Gastroesophageal sphincter (tissue), 4 donors: ENCODE measurements at regions not wholly inside any gene's neighbourhood (a gene's known extent, or its start where the extent isn't known, plus 50 kb on each side); places are given as distances from the start of the nearest gene placed in this dataset.

ENCODE experiments used
- ATAC-seq: fragments of 150-250 bp; one replicate; pipeline ENCODE4 v1.9.1; 2016; ENCODE audit warnings: mild to moderate bottlenecking, moderate library complexity
- H3K27ac ChIP-seq, 4 donors: fragments of 200-600 bp; sonication (generic) in 3 of 4; 1 replicate in 3 of 4; 2 replicates in 1 of 4; pipeline ENCODE4 v1.5.1; 2016 to 2019
- H3K27me3 ChIP-seq: fragments of 200-600 bp; sonication (generic); one replicate; pipeline ENCODE4 v1.5.1; 2019
- H3K36me3 ChIP-seq, 2 donors: fragments of 200-600 bp; sonication (generic); one replicate each; pipeline ENCODE4 v1.5.1; 2019; ENCODE audit warnings: control low read depth in 1 of 2
- H3K4me1 ChIP-seq, 3 donors: fragments of 200-600 bp; sonication (generic); 1 replicate in 2 of 3; 2 replicates in 1 of 3; pipeline ENCODE4 v1.5.1; 2016 to 2019; ENCODE audit warnings: control low read depth in 2 of 3
- H3K4me3 ChIP-seq, 2 donors: fragments of 200-600 bp; sonication (generic); one replicate each; pipeline ENCODE4 v1.5.1; 2019; ENCODE audit warnings: mild to moderate bottlenecking in 1 of 2, moderate library complexity in 1 of 2
- H3K9me3 ChIP-seq, 3 donors: fragments of 200-600 bp; sonication (generic); one replicate each; pipeline ENCODE4 v1.5.1; 2017 to 2019; ENCODE audit warnings: control low read depth in 2 of 3
- EP300 ChIP-seq: sonication (generic); formaldehyde crosslinking; IDR thresholded peaks from one replicate; pipeline ENCODE4 v1.6.1; 2017; ENCODE audit warnings: antibody characterized with exemption, mild to moderate bottlenecking
- POLR2A ChIP-seq, 2 donors: fragments of 450-650 bp; IDR thresholded peaks; one replicate each; pipeline ENCODE4 v1.6.1; 2017; ENCODE audit warnings: antibody characterized with exemption in 2 of 2, mild to moderate bottlenecking in 2 of 2, moderate library complexity in 1 of 2
- POLR2AphosphoS5 ChIP-seq: sonication (generic); formaldehyde crosslinking; IDR thresholded peaks from one replicate; pipeline ENCODE4 v1.6.1; 2017; ENCODE audit warnings: antibody characterized with exemption
- WGBS, 2 donors: methylation state at CpG; one replicate each; pipeline ENCODE4 v1.1.5; 2018; ENCODE audit warnings: low coverage in 1 of 2; 5-methylcytosine and 5-hydroxymethylcytosine counted together
- TF ChIP-seq, protein P1 (sequence below), 4 experiments: fragments of 200-600 bp in 2 of 4; fragments of 450-650 bp in 2 of 4; sonication (generic) in 1 of 4; IDR thresholded peaks; one replicate each; pipeline ENCODE4 v1.5.1; 2017 to 2019; ENCODE audit warnings: antibody characterized with exemption in 4 of 4, mild to moderate bottlenecking in 2 of 4, moderate library complexity in 2 of 4

DNA sequence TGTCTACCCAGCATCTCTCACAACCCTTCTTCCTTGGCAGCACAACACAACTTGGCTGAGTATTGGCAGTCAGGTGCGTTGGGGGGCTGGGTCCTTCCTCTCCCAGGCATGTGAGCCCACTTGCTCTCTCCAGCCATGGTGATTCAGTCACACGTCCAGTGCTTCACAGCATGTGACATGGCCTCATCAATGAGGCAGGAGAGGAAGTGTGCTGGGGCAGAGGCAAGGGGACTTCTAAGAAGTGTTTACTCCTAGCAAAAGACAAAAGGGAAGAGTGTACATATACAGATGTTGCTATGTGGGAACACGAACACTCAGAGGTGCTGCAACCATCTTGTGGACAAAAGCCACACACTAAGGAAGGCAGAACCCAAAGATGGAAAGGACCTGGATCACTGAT lies 380.8 kb downstream of the FBXW7 start:
- Histone ChIP-seq H3K4me1 (no peaks in the 10 kb centered on the region), H3K36me3 (no peaks in the 10 kb centered on the region), H3K27me3 (no peaks in the 10 kb centered on the region), H3K9me3 (no peaks in the 10 kb centered on the region), H3K27ac (no peak overlapping the region), H3K4me3 (no peak overlapping the region)
- 93 to 100% methylated on average over 1 of the region's 3 CpGs for WGBS, 2 donors
- TF ChIP-seq EP300, result no peak
- TF ChIP-seq POLR2A (IDR thresholded peaks at IDR 0.05), result no peak
- TF ChIP-seq, protein P1, sequence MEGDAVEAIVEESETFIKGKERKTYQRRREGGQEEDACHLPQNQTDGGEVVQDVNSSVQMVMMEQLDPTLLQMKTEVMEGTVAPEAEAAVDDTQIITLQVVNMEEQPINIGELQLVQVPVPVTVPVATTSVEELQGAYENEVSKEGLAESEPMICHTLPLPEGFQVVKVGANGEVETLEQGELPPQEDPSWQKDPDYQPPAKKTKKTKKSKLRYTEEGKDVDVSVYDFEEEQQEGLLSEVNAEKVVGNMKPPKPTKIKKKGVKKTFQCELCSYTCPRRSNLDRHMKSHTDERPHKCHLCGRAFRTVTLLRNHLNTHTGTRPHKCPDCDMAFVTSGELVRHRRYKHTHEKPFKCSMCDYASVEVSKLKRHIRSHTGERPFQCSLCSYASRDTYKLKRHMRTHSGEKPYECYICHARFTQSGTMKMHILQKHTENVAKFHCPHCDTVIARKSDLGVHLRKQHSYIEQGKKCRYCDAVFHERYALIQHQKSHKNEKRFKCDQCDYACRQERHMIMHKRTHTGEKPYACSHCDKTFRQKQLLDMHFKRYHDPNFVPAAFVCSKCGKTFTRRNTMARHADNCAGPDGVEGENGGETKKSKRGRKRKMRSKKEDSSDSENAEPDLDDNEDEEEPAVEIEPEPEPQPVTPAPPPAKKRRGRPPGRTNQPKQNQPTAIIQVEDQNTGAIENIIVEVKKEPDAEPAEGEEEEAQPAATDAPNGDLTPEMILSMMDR (IDR thresholded peaks at IDR 0.05), result no peak
- no peak for TF ChIP-seq POLR2AphosphoS5
- ATAC-seq, result no peak

DNA sequence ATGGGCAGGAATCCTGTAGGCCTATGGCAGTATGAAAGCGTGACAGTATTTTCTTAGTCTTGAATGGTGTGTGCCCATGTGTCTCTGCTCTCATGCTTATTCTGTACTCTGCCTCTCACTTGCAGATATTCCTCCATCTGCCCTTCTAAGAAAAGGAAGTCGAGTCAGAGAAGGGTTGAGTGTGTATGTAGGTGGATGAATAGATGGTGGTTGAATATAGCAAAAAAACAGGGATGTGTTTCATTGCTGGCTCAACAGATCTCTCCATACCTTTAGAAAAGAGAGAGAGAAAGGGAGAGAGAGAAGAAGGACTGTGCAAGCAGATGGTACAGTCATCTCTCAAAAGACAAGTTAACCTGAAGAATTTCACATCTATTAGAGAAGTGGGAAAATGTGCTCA lies 381.5 kb downstream of the FBXW7 start:
- 85 to 100% methylated on average over 1 to 2 of the region's 2 CpGs for WGBS, 2 donors
- no peak for ATAC-seq

DNA sequence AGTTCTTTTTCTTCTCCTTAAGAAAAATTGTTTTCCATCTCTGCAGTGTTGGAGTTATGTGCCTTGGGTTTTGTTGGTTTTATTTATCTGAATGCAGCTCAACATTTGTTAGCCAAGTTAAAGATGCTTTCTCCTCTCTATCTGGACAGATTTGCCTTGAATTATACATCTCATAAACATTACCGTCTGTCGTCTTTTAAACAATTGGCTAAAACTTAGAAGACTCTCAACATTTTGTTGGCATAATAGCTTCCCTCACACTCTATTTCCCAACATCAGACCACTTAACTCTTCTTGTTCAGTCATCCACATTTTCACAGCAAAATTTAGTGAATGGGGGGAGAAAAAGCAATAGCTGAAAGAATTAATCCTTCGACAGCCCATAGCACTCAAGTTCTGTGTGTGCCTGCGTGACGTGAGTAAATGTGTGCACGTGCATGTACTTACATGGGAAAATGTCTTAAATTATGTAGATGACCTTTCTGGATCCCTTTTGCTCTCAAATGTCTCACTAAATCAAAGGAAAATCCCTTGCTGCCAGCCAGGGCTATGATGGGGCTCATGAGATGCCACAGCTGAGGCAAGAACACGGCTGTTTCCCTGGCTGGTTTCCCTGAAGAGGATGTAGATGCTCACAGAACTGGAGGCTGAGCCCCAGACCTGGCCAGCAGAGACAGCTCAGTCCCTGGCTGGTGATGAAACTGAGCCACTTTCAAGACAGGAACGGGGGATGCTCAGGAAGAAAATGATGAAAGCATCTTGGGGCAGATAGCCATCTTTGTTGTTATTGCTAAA lies 382.2 kb downstream of the FBXW7 start:
- H3K4me3 ChIP-seq, result no peak overlapping the region
- TF ChIP-seq EP300 (no peak), POLR2A (IDR thresholded peaks at IDR 0.05) (no peak), POLR2AphosphoS5 (no peak)
- TF ChIP-seq, protein P1 (IDR thresholded peaks at IDR 0.05), result no peak
- no peaks in the 10 kb centered on the region for H3K36me3 ChIP-seq
- no peak overlapping the region for H3K27ac ChIP-seq
- 55 to 61% methylated on average over 7 of the region's 8 CpGs for WGBS, 2 donors
- no peaks in the 10 kb centered on the region for H3K4me1 ChIP-seq
- no peak for ATAC-seq
- H3K9me3 ChIP-seq, result no peaks in the 10 kb centered on the region
- no peaks in the 10 kb centered on the region for H3K27me3 ChIP-seq

More for the DNA sequence above, 381.5 kb downstream of the FBXW7 start:
- no peaks in the 10 kb centered on the region for H3K9me3 ChIP-seq
- H3K36me3 ChIP-seq, result no peaks in the 10 kb centered on the region
- H3K4me1 ChIP-seq, result no peaks in the 10 kb centered on the region
- no peak overlapping the region for H3K4me3 ChIP-seq
- no peaks in the 10 kb centered on the region for H3K27me3 ChIP-seq
- no peak overlapping the region for H3K27ac ChIP-seq
- TF ChIP-seq POLR2A (IDR thresholded peaks at IDR 0.05) (no peak), EP300 (no peak), POLR2AphosphoS5 (no peak)
- TF ChIP-seq, protein P1 (IDR thresholded peaks at IDR 0.05), result no peak

DNA sequence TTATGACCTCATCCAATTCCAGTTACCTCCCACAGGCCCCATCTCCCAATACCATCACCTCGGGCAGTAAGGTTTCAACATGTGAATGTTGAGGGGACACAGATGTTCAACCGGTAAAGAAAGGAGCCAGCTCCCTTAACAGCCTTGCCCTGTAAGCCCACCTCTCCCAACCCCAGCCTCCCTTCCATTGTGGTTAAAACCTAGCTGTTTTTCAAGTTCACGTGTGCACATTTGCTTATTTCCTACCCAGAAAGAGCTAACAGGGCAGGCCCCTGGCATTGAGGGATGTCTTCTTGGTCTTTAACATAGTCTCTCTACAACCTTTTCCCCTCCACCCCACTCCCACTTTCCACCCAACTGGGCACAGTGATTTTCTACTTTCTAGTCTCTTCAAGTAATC lies 385.7 kb downstream of the FBXW7 start:
- Histone ChIP-seq H3K27me3 (no peaks in the 10 kb centered on the region), H3K9me3 (peaks cover 0 to 24% (median 0%) of the 10 kb centered on the region in 3 donors), H3K36me3 (no peaks in the 10 kb centered on the region), H3K4me3 (no peak overlapping the region), H3K4me1 (no peaks in the 10 kb centered on the region), H3K27ac (no peak overlapping the region)
- TF ChIP-seq POLR2AphosphoS5, result no peak
- no peak for TF ChIP-seq EP300
- TF ChIP-seq, protein P1 (IDR thresholded peaks at IDR 0.05), result no peak
- TF ChIP-seq POLR2A (IDR thresholded peaks at IDR 0.05), result no peak
- 79 to 88% methylated on average over 2 to 3 of the region's 3 CpGs for WGBS, 2 donors
- ATAC-seq, result no peak

DNA sequence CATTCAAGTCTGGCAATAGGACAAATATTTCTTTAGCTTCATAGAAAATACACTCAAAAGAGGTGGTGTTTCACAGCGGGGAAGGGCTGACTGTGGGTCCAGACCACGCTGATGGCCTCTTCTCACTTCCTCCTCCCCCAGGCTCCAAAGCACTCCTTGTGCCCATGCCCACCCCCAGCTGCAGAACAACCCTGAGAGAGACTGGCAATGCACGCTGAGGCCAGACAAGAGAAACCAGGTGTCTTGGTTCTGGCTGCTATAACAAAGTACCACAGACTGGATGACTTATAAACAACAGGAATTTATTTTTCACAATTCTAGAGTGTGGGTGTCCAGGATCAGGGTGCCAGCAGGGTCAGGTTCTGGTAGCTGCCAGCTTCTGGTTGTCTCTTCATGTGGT lies 386.1 kb downstream of the FBXW7 start:
- H3K9me3 ChIP-seq, result peaks cover 0 to 28% (median 0%) of the 10 kb centered on the region in 3 donors
- no peak overlapping the region for H3K27ac ChIP-seq
- no peak for ATAC-seq
- H3K4me3 ChIP-seq, result no peak overlapping the region
- H3K27me3 ChIP-seq, result no peaks in the 10 kb centered on the region
- no peak for TF ChIP-seq EP300
- no peak for TF ChIP-seq POLR2AphosphoS5
- no peak for TF ChIP-seq POLR2A (IDR thresholded peaks at IDR 0.05)
- H3K4me1 ChIP-seq, result no peaks in the 10 kb centered on the region
- WGBS, 2 donors, result 53 to 80% methylated on average over 2 of the region's 3 CpGs
- H3K36me3 ChIP-seq, result no peaks in the 10 kb centered on the region
